ENCODE measurements at regions not wholly inside any gene's neighbourhood (a gene's known extent, or its start where the extent isn't known, plus 50 kb on each side); places are given as distances from the start of the nearest gene placed in this dataset.

GRCh38 chr20:56928007-56928406 lies 298.9 kb downstream of the TFAP2C start:
- no peaks in the 10 kb centered on the region for H3K9me3 Mint-ChIP-seq
- no peak for TF ChIP-seq CTCF (IDR thresholded peaks at IDR 0.05)
- H3K4me3 Mint-ChIP-seq: no peak overlapping the region
- H3K4me1 Mint-ChIP-seq (ENCODE audit: low read depth): no peaks in the 10 kb centered on the region
- no peak for DNase-seq
- H3K27ac Mint-ChIP-seq: no peak overlapping the region
- H3K36me3 Mint-ChIP-seq (ENCODE audit: low read depth): no peaks in the 10 kb centered on the region
- peaks cover 20% of the 10 kb centered on the region; the same call in 1 of the 2 replicates for H3K27me3 Mint-ChIP-seq (ENCODE audit: insufficient read depth)

DNA sequence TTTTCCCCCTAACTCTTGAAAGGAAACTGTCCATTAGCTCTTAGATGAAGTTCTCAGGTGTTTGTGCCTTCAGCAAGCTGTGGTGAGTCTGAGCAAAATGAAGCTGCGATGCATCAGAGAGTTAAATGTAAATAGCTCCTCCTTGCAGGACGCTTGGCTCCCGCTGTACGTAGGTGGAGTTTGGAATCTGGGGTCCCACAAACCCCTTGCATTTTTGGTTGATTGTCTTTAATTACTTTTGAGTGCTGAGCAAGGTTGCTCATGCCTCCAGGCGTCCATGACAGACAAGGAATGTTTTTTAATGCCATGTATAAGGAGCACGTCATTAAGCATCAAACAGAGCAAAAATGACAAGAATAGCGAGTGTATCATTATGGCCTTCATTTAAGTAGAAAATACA lies 300.5 kb downstream of the TFAP2C start:
- H3K27me3 Mint-ChIP-seq (ENCODE audit: insufficient read depth): peaks cover 20% of the 10 kb centered on the region; the same call in 1 of the 2 replicates
- DNase-seq: no peak
- no peak overlapping the region for H3K27ac Mint-ChIP-seq
- no peaks in the 10 kb centered on the region for H3K36me3 Mint-ChIP-seq (ENCODE audit: low read depth)
- H3K9me3 Mint-ChIP-seq: no peaks in the 10 kb centered on the region
- no peaks in the 10 kb centered on the region for H3K4me1 Mint-ChIP-seq (ENCODE audit: low read depth)
- no peak overlapping the region for H3K4me3 Mint-ChIP-seq
- TF ChIP-seq CTCF (IDR thresholded peaks at IDR 0.05): no peak

GRCh38 chr20:56930876-56931275 lies 301.8 kb downstream of the TFAP2C start:
- H3K4me3 Mint-ChIP-seq: no peak overlapping the region
- H3K4me1 Mint-ChIP-seq (ENCODE audit: low read depth): no peaks in the 10 kb centered on the region
- DNase-seq: no peak
- TF ChIP-seq CTCF (IDR thresholded peaks at IDR 0.05): no peak
- H3K36me3 Mint-ChIP-seq (ENCODE audit: low read depth): no peaks in the 10 kb centered on the region
- H3K27me3 Mint-ChIP-seq (ENCODE audit: insufficient read depth): peaks cover 20% of the 10 kb centered on the region; the same call in 1 of the 2 replicates
- H3K27ac Mint-ChIP-seq: no peak overlapping the region
- no peaks in the 10 kb centered on the region for H3K9me3 Mint-ChIP-seq

DNA sequence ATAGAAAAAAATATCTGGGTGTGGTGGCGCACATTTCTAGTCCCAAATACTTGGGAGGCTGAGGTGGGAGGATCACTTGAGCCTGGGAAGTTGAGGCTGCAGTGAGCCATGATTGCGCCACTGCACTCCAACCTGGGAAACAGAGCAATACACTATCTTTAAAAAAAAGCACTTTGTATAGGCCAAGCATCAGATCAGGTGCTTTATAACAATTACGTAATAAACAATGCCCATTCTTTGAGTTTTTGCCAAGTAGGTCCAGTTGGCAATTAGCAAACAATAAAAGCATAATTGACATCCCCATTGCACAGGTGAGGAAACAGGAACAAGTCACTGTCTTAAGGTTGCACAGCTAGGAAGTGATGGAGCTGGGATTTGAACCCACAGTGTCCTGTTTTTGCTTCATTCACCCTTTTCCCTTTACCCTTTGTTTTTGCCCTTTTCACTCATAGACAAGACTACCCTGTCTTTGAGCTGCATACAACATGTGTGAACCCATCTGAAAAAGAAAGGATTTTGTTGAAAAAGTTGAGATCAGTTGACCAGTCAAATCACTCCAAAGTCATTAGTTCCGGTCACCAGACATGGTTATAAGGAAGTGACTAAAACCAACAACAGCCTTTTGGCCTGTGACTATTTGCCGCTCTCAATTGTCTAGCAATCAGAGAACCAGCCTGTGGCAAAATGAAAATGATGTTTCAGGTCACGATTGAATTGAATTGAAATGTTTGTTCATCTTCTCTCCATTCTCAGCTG lies 303.6 kb downstream of the TFAP2C start:
- H3K27ac Mint-ChIP-seq: no peak overlapping the region

GRCh38 chr20:56933331-56933698 lies 304.2 kb downstream of the TFAP2C start:
- DNase-seq: no peak
- no peak overlapping the region for H3K4me3 Mint-ChIP-seq
- H3K36me3 Mint-ChIP-seq (ENCODE audit: low read depth): no peaks in the 10 kb centered on the region
- H3K9me3 Mint-ChIP-seq: no peaks in the 10 kb centered on the region
- H3K27me3 Mint-ChIP-seq (ENCODE audit: insufficient read depth): peaks cover 10% of the 10 kb centered on the region; the same call in 1 of the 2 replicates
- H3K27ac Mint-ChIP-seq: no peak overlapping the region
- no peak for TF ChIP-seq CTCF (IDR thresholded peaks at IDR 0.05)
- no peaks in the 10 kb centered on the region for H3K4me1 Mint-ChIP-seq (ENCODE audit: low read depth)

More for the DNA sequence above, 303.6 kb downstream of the TFAP2C start:
- peaks cover 14% of the 10 kb centered on the region; the same call in 1 of the 2 replicates for H3K27me3 Mint-ChIP-seq (ENCODE audit: insufficient read depth)
- H3K4me3 Mint-ChIP-seq: no peak overlapping the region
- H3K9me3 Mint-ChIP-seq: no peaks in the 10 kb centered on the region
- no peak for DNase-seq
- H3K36me3 Mint-ChIP-seq (ENCODE audit: low read depth): no peaks in the 10 kb centered on the region
- no peaks in the 10 kb centered on the region for H3K4me1 Mint-ChIP-seq (ENCODE audit: low read depth)
- no peak for TF ChIP-seq CTCF (IDR thresholded peaks at IDR 0.05)

All from HFFc6 (cell line).